HG03025 (cell line): ENCODE measurements at regions not wholly inside any gene's neighbourhood (a gene's known extent, or its start where the extent isn't known, plus 50 kb on each side); places are given as distances from the start of the nearest gene placed in this dataset.
A peak's percentile ranks its signal among the peaks of the same experiment; 100 is the strongest.
"Not testable (repeated sequence)": the region's sequence is repeated elsewhere in the genome, so short reads cannot be mapped to it uniquely, and the experiment has no call there.

Experiments
- ATAC-seq: cut with Tn5 transposase; IDR thresholded peaks from one replicate; pipeline ENCODE4 v1.9.1; 2021; ENCODE audit warnings: mild to moderate bottlenecking, moderate library complexity; ENCODE audit not compliant: unreplicated experiment, low FRiP score

GRCh38 chr7:7042286-7042893 lies 140.0 kb upstream of the C1GALT1 start:
- not testable (repeated sequence) for ATAC-seq

GRCh38 chr7:7044806-7045205 lies 137.5 kb upstream of the C1GALT1 start:
- ATAC-seq, result no peak

- ATAC-seq, result no peak
Measured at GRCh38 chr7:7048213-7048612, 134.1 kb upstream of the C1GALT1 start.

- peak; percentile 77 for ATAC-seq
Measured at GRCh38 chr7:7051206-7051877, 131.0 kb upstream of the C1GALT1 start.

- ATAC-seq, result no peak
Measured at GRCh38 chr7:7054252-7054830, 128.0 kb upstream of the C1GALT1 start.

- ATAC-seq, result no peak
Measured at GRCh38 chr7:7060828-7061599, 121.3 kb upstream of the C1GALT1 start.

- ATAC-seq, result no peak
Measured at GRCh38 chr7:7077945-7078344, 104.4 kb upstream of the C1GALT1 start.

- no peak for ATAC-seq
Measured at GRCh38 chr7:7080802-7081201, 101.5 kb upstream of the C1GALT1 start.

GRCh38 chr7:7090460-7090859 lies 91.9 kb upstream of the C1GALT1 start:
- ATAC-seq, result no peak

- ATAC-seq, result no peak
Measured at GRCh38 chr7:7098280-7098818, 84.0 kb upstream of the C1GALT1 start.

- ATAC-seq, result no peak
Measured at GRCh38 chr7:7099584-7100014, 82.7 kb upstream of the C1GALT1 start.

GRCh38 chr7:7100432-7100849 lies 81.9 kb upstream of the C1GALT1 start:
- ATAC-seq, result no peak

GRCh38 chr7:7102906-7103305 lies 79.4 kb upstream of the C1GALT1 start:
- ATAC-seq, result no peak

- ATAC-seq, result no peak
Measured at GRCh38 chr7:7103343-7104313, 78.7 kb upstream of the C1GALT1 start.

GRCh38 chr7:7104314-7104698 lies 78.0 kb upstream of the C1GALT1 start:
- no peak for ATAC-seq

GRCh38 chr7:7104971-7105370 lies 77.4 kb upstream of the C1GALT1 start:
- no peak for ATAC-seq

- no peak for ATAC-seq
Measured at GRCh38 chr7:7105800-7106582, 76.4 kb upstream of the C1GALT1 start.

GRCh38 chr7:7108931-7109330 lies 73.4 kb upstream of the C1GALT1 start:
- no peak for ATAC-seq

- ATAC-seq, result no peak
Measured at GRCh38 chr7:7109934-7110333, 72.4 kb upstream of the C1GALT1 start.
